HepG2 (cell line): ENCODE measurements at regions not wholly inside any gene's neighbourhood (a gene's known extent, or its start where the extent isn't known, plus 50 kb on each side); places are given as distances from the start of the nearest gene placed in this dataset.

Experiments used
- ATF7 ChIP-seq, 2 experiments: fragments of 450-650 bp in 1 of 2; sonication (generic) in 1 of 2; formaldehyde crosslinking in 1 of 2; IDR thresholded peaks; 2 replicates each; pipeline versions ENCODE4 v1.4.0 to v1.6.1; 2016 to 2020; ENCODE audit warnings: antibody characterized with exemption in 1 of 2, mild to moderate bottlenecking in 1 of 2, missing genetic modification reagents in 1 of 2
- CBX1 ChIP-seq: IDR thresholded peaks from one replicate; pipeline ENCODE4 v1.6.1; 2016; ENCODE audit warnings: antibody characterized with exemption, low read depth
- IRF1 ChIP-seq: sonication (generic); formaldehyde crosslinking; IDR thresholded peaks from 2 replicates; pipeline ENCODE4 v1.4.0; 2020; ENCODE audit warnings: low read depth, mild to moderate bottlenecking, missing genetic modification reagents
- JUNB ChIP-seq: sonication (generic); formaldehyde crosslinking; IDR thresholded peaks from 2 replicates; pipeline ENCODE4 v1.8.0; 2022; ENCODE audit warnings: missing genetic modification reagents, mild to moderate bottlenecking, borderline replicate concordance
- RAD21 ChIP-seq: fragments of 450-650 bp; formaldehyde crosslinking; IDR thresholded peaks from 2 replicates; pipeline ENCODE4 v1.5.0; 2020; ENCODE audit warnings: mild to moderate bottlenecking
- SOX5 ChIP-seq: IDR thresholded peaks from 2 replicates; pipeline ENCODE4 v1.6.1; 2016; ENCODE audit warnings: borderline replicate concordance
- TP53 ChIP-seq: sonication (generic); formaldehyde crosslinking; conservative IDR thresholded peaks from 2 replicates; pipeline ENCODE4 v1.4.0; 2020; ENCODE audit warnings: missing genetic modification reagents
- TRAFD1 ChIP-seq: sonication (generic); formaldehyde crosslinking; IDR thresholded peaks from 2 replicates; pipeline ENCODE4 v1.5.1; 2020; ENCODE audit warnings: missing genetic modification reagents, mild to moderate bottlenecking, borderline replicate concordance
- ZFP36L2 ChIP-seq: sonication (generic); formaldehyde crosslinking; IDR thresholded peaks from 2 replicates; pipeline ENCODE4 v1.4.0; 2020; ENCODE audit warnings: missing genetic modification reagents
- ZNF17 ChIP-seq: sonication (generic); formaldehyde crosslinking; IDR thresholded peaks from 2 replicates; pipeline ENCODE4 v1.5.0; 2020; ENCODE audit warnings: mild to moderate bottlenecking, missing genetic modification reagents
- ZNF343 ChIP-seq: sonication (generic); formaldehyde crosslinking; IDR thresholded peaks from 2 replicates; pipeline ENCODE4 v1.4.0; 2020; ENCODE audit warnings: mild to moderate bottlenecking, missing genetic modification reagents
- ZNF770 ChIP-seq: sonication (generic); formaldehyde crosslinking; IDR thresholded peaks from 2 replicates; pipeline ENCODE4 v1.5.0; 2020; ENCODE audit warnings: mild to moderate bottlenecking, missing genetic modification reagents
- ZNF775 ChIP-seq: sonication (generic); formaldehyde crosslinking; IDR thresholded peaks from 2 replicates; pipeline ENCODE4 v1.4.0; 2020; ENCODE audit warnings: missing genetic modification reagents, mild to moderate bottlenecking, moderate library complexity, borderline replicate concordance
- TF ChIP-seq, protein P1 (sequence below): sonication (generic); formaldehyde crosslinking; IDR thresholded peaks from 2 replicates; pipeline ENCODE4 v1.9.0; 2022; ENCODE audit warnings: low read depth, missing genetic modification reagents
- TF ChIP-seq, protein P2 (sequence below): sonication (generic); formaldehyde crosslinking; conservative IDR thresholded peaks from 2 replicates; pipeline ENCODE4 v1.4.0; 2020; ENCODE audit warnings: mild to moderate bottlenecking, missing genetic modification reagents, moderate library complexity
- TF ChIP-seq, protein P3 (sequence below): conservative IDR thresholded peaks from 2 replicates; pipeline ENCODE4 v1.6.1; 2018; ENCODE audit warnings: missing genetic modification reagents

DNA sequence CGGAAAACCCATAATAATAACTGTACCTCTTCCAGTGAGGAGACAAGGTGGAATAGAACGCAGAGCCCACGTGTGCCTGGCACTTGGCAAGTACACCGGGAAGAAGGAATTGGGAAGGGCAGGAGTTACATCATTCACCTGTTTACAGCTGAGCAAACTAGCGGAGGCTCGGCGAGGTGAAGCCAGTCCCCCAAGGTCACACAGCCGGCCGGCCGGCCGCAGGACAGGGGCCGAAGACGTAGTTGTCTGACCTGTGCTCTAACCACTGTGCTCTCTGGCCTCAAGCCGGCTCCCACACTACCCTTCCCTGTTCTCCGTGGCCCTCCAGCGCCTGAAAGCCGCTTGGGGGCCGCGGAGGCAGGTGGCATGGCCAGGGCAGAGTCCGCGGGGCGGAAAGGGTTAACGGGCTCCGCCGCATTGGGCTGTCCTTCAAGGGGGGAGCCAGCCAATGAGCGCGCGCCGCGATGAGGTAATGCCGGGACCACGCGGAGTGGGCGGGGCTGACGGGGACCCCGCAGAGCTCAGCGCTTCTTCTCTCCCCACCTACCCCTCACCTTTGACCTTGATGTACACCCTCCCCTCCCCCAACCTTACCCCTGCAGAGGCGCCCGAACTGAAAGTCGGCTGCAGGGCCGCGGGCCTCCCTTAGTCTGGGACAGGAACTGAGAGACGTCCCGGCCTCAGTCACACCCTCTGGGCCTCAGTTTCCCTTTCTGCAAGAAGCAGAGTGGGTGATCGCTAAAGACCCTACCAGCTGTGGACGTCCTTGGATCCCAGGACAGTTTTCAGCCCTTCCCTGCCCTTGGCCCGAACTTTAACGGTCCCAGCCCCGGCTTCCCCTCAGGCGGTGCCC is 125.1 kb downstream of the C9orf50 start (continued):
- TF ChIP-seq SOX5 (CRISPR knock-in tag) (peak; percentile 34; the same call in 1 of the 2 replicates), TRAFD1 (CRISPR knock-in tag) (peak; percentile 76; the same call in 1 of the 2 replicates), ZFP36L2 (no peak), RAD21 (peak; percentile 30; the same call in 1 of the 2 replicates), CBX1 (peak; percentile 59), ZNF343 (CRISPR knock-in tag) (no peak), JUNB (no peak), ATF7 (IDR thresholded peaks at IDR 0.05) (peak; percentile 92), ATF7 (CRISPR knock-in tag; IDR thresholded peaks at IDR 0.05) (peak; percentile 99), ZNF770 (CRISPR knock-in tag) (peak; percentile 81; the same call in 1 of the 2 replicates), TP53 (CRISPR knock-in tag) (peak; percentile 44; the same call in 1 of the 2 replicates), ZNF775 (CRISPR knock-in tag) (no peak), IRF1 (CRISPR knock-in tag) (no peak), ZNF17 (CRISPR knock-in tag) (0 out of 2 replicates have a peak, but pooled peaks have one; percentile 32)
- TF ChIP-seq, protein P1, sequence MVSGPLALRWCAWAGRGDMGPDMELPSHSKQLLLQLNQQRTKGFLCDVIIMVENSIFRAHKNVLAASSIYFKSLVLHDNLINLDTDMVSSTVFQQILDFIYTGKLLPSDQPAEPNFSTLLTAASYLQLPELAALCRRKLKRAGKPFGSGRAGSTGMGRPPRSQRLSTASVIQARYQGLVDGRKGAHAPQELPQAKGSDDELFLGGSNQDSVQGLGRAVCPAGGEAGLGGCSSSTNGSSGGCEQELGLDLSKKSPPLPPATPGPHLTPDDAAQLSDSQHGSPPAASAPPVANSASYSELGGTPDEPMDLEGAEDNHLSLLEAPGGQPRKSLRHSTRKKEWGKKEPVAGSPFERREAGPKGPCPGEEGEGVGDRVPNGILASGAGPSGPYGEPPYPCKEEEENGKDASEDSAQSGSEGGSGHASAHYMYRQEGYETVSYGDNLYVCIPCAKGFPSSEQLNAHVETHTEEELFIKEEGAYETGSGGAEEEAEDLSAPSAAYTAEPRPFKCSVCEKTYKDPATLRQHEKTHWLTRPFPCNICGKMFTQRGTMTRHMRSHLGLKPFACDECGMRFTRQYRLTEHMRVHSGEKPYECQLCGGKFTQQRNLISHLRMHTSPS = no peak; the same call in 1 of the 2 replicates
- TF ChIP-seq, protein P2, sequence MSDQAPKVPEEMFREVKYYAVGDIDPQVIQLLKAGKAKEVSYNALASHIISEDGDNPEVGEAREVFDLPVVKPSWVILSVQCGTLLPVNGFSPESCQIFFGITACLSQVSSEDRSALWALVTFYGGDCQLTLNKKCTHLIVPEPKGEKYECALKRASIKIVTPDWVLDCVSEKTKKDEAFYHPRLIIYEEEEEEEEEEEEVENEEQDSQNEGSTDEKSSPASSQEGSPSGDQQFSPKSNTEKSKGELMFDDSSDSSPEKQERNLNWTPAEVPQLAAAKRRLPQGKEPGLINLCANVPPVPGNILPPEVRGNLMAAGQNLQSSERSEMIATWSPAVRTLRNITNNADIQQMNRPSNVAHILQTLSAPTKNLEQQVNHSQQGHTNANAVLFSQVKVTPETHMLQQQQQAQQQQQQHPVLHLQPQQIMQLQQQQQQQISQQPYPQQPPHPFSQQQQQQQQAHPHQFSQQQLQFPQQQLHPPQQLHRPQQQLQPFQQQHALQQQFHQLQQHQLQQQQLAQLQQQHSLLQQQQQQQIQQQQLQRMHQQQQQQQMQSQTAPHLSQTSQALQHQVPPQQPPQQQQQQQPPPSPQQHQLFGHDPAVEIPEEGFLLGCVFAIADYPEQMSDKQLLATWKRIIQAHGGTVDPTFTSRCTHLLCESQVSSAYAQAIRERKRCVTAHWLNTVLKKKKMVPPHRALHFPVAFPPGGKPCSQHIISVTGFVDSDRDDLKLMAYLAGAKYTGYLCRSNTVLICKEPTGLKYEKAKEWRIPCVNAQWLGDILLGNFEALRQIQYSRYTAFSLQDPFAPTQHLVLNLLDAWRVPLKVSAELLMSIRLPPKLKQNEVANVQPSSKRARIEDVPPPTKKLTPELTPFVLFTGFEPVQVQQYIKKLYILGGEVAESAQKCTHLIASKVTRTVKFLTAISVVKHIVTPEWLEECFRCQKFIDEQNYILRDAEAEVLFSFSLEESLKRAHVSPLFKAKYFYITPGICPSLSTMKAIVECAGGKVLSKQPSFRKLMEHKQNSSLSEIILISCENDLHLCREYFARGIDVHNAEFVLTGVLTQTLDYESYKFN (CRISPR knock-in tag) = peak; percentile 69
- TF ChIP-seq, protein P3, sequence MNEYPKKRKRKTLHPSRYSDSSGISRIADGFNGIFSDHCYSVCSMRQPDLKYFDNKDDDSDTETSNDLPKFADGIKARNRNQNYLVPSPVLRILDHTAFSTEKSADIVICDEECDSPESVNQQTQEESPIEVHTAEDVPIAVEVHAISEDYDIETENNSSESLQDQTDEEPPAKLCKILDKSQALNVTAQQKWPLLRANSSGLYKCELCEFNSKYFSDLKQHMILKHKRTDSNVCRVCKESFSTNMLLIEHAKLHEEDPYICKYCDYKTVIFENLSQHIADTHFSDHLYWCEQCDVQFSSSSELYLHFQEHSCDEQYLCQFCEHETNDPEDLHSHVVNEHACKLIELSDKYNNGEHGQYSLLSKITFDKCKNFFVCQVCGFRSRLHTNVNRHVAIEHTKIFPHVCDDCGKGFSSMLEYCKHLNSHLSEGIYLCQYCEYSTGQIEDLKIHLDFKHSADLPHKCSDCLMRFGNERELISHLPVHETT = no peak; the same call in 1 of the 2 replicates
